ENCODE measurements at regions not wholly inside any gene's neighbourhood (a gene's known extent, or its start where the extent isn't known, plus 50 kb on each side); places are given as distances from the start of the nearest gene placed in this dataset.
"Not testable (repeated sequence)": the region's sequence is repeated elsewhere in the genome, so short reads cannot be mapped to it uniquely, and the experiment has no call there.

- DNase-seq (ENCODE audit: low spot score) = no peak
Observed at GRCh38 chrX:18102006-18102405, 118.7 kb downstream of the BEND2 start.

- no peak for DNase-seq (ENCODE audit: low spot score)
Observed at GRCh38 chrX:18101087-18101486, 119.6 kb downstream of the BEND2 start.

- no peak for DNase-seq (ENCODE audit: low spot score)
Observed at GRCh38 chrX:18099745-18100144, 120.9 kb downstream of the BEND2 start.

- DNase-seq (ENCODE audit: low spot score) = no peak
Observed at GRCh38 chrX:18098763-18099162, 121.9 kb downstream of the BEND2 start.

GRCh38 chrX:18076434-18076833 is 144.3 kb downstream of the BEND2 start:
- no peak for DNase-seq (ENCODE audit: low spot score)

- DNase-seq (ENCODE audit: low spot score) = no peak
Observed at GRCh38 chrX:18075603-18076002, 145.1 kb downstream of the BEND2 start.

- not testable (repeated sequence) for DNase-seq (ENCODE audit: low spot score)
Observed at GRCh38 chrX:18068045-18068444, 152.6 kb downstream of the BEND2 start.

GRCh38 chrX:18065956-18066355 is 154.7 kb downstream of the BEND2 start:
- DNase-seq (ENCODE audit: low spot score) = no peak

- no peak for DNase-seq (ENCODE audit: low spot score)
Observed at GRCh38 chrX:18051690-18052089, 169.0 kb downstream of the BEND2 start.

- no peak for DNase-seq (ENCODE audit: low spot score)
Observed at GRCh38 chrX:18047491-18047890, 173.2 kb downstream of the BEND2 start.

GRCh38 chrX:18045436-18045835 is 175.2 kb downstream of the BEND2 start:
- DNase-seq (ENCODE audit: low spot score) = no peak

- no peak for DNase-seq (ENCODE audit: low spot score)
Observed at GRCh38 chrX:18042776-18043175, 177.9 kb downstream of the BEND2 start.

- no peak for DNase-seq (ENCODE audit: low spot score)
Observed at GRCh38 chrX:18041656-18042055, 179.0 kb downstream of the BEND2 start.

- no peak for DNase-seq (ENCODE audit: low spot score)
Observed at GRCh38 chrX:18039023-18039422, 177.9 kb upstream of the RAI2 start.

GRCh38 chrX:18036394-18036793 is 175.3 kb upstream of the RAI2 start:
- DNase-seq (ENCODE audit: low spot score) = no peak

- no peak for DNase-seq (ENCODE audit: low spot score)
Observed at GRCh38 chrX:18034945-18035344, 173.8 kb upstream of the RAI2 start.

GRCh38 chrX:18034504-18034903 is 173.4 kb upstream of the RAI2 start:
- no peak for DNase-seq (ENCODE audit: low spot score)

- DNase-seq (ENCODE audit: low spot score) = no peak
Observed at GRCh38 chrX:18032486-18033221, 171.6 kb upstream of the RAI2 start.

GRCh38 chrX:18031726-18032375 is 170.8 kb upstream of the RAI2 start:
- no peak for DNase-seq (ENCODE audit: low spot score)

- not testable (repeated sequence) for DNase-seq (ENCODE audit: low spot score)
Observed at GRCh38 chrX:18030656-18031055, 169.6 kb upstream of the RAI2 start.

- DNase-seq (ENCODE audit: low spot score) = no peak
Observed at GRCh38 chrX:18026166-18026565, 165.1 kb upstream of the RAI2 start.

- no peak for DNase-seq (ENCODE audit: low spot score)
Observed at GRCh38 chrX:18017411-18017810, 156.3 kb upstream of the RAI2 start.

- no peak for DNase-seq (ENCODE audit: low spot score)
Observed at GRCh38 chrX:18016941-18017340, 155.8 kb upstream of the RAI2 start.

- no peak for DNase-seq (ENCODE audit: low spot score)
Observed at GRCh38 chrX:18010253-18010652, 149.2 kb upstream of the RAI2 start.
